ENCODE measurements at regions not wholly inside any gene's neighbourhood (a gene's known extent, or its start where the extent isn't known, plus 50 kb on each side); places are given as distances from the start of the nearest gene placed in this dataset.

DNA sequence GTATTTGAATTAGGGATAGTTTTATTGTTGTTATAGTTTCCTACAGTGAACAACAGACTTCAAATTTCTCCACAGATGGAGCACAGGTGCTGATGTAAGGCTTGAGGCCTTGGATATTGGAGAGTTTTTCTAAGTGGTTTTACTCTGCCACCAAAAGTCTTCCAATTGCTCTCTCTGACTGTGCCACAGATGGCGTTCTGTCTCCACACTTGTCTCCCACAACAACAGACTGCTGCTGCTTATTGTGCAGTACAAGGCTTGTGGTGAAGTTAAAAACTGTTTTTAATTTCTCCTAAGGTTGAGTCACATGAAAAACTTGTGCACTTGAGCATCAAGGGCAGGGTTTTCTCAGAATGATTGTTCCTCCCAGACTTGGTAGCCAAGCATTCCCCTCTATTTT, 460.9 kb upstream of the KHDRBS2 start:
- Histone ChIP-seq H3K9me3 (ENCODE audit: low read length) (no peaks in the 10 kb centered on the region), H3K4me3 (ENCODE audit: low read length) (no peak overlapping the region), H4K20me1 (ENCODE audit: insufficient read depth) (no peaks in the 10 kb centered on the region), H3K27me3 (ENCODE audit: insufficient read depth, low read depth, low read length) (no peaks in the 10 kb centered on the region), H3K9me2 (ENCODE audit: insufficient read depth, low read length) (no peaks in the 10 kb centered on the region), H2AFZ (ENCODE audit: low read depth, low read length) (no peak overlapping the region), H3K4me2 (ENCODE audit: low read length) (no peak overlapping the region), H3K9ac (ENCODE audit: low read length) (no peak overlapping the region), H3F3A (ENCODE audit: insufficient read depth, low read length, poor library complexity, severe bottlenecking) (no peaks in the 10 kb centered on the region), H3K36me3 (ENCODE audit: insufficient read depth, low read length) (no peaks in the 10 kb centered on the region), H3K79me2 (replicated peaks; ENCODE audit: insufficient read depth, low read length) (no peaks in the 10 kb centered on the region), H3K27ac (ENCODE audit: low read length) (no peak overlapping the region)
- no peak for TF ChIP-seq EZH2 (IDR thresholded peaks at IDR 0.05; ENCODE audit: borderline replicate concordance, insufficient read depth, low read length, poor library complexity, severe bottlenecking)
- TF ChIP-seq, protein P1, sequence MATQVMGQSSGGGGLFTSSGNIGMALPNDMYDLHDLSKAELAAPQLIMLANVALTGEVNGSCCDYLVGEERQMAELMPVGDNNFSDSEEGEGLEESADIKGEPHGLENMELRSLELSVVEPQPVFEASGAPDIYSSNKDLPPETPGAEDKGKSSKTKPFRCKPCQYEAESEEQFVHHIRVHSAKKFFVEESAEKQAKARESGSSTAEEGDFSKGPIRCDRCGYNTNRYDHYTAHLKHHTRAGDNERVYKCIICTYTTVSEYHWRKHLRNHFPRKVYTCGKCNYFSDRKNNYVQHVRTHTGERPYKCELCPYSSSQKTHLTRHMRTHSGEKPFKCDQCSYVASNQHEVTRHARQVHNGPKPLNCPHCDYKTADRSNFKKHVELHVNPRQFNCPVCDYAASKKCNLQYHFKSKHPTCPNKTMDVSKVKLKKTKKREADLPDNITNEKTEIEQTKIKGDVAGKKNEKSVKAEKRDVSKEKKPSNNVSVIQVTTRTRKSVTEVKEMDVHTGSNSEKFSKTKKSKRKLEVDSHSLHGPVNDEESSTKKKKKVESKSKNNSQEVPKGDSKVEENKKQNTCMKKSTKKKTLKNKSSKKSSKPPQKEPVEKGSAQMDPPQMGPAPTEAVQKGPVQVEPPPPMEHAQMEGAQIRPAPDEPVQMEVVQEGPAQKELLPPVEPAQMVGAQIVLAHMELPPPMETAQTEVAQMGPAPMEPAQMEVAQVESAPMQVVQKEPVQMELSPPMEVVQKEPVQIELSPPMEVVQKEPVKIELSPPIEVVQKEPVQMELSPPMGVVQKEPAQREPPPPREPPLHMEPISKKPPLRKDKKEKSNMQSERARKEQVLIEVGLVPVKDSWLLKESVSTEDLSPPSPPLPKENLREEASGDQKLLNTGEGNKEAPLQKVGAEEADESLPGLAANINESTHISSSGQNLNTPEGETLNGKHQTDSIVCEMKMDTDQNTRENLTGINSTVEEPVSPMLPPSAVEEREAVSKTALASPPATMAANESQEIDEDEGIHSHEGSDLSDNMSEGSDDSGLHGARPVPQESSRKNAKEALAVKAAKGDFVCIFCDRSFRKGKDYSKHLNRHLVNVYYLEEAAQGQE (IDR thresholded peaks at IDR 0.05; ENCODE audit: borderline replicate concordance): no peak
- no peak for TF ChIP-seq RAD21 (conservative IDR thresholded peaks at IDR 0.05)
- TF ChIP-seq EP300 (conservative IDR thresholded peaks at IDR 0.05; ENCODE audit: poor library complexity, severe bottlenecking): no peak
- no peak for TF ChIP-seq MXI1 (conservative IDR thresholded peaks at IDR 0.05; ENCODE audit: poor library complexity, severe bottlenecking)
- no peak for TF ChIP-seq TAF1 (IDR thresholded peaks at IDR 0.05; ENCODE audit: low read depth)
- TF ChIP-seq SMC3 (conservative IDR thresholded peaks at IDR 0.05; ENCODE audit: poor library complexity): no peak
- no peak for TF ChIP-seq POLR2AphosphoS5 (IDR thresholded peaks at IDR 0.05)
- TF ChIP-seq, protein P2, sequence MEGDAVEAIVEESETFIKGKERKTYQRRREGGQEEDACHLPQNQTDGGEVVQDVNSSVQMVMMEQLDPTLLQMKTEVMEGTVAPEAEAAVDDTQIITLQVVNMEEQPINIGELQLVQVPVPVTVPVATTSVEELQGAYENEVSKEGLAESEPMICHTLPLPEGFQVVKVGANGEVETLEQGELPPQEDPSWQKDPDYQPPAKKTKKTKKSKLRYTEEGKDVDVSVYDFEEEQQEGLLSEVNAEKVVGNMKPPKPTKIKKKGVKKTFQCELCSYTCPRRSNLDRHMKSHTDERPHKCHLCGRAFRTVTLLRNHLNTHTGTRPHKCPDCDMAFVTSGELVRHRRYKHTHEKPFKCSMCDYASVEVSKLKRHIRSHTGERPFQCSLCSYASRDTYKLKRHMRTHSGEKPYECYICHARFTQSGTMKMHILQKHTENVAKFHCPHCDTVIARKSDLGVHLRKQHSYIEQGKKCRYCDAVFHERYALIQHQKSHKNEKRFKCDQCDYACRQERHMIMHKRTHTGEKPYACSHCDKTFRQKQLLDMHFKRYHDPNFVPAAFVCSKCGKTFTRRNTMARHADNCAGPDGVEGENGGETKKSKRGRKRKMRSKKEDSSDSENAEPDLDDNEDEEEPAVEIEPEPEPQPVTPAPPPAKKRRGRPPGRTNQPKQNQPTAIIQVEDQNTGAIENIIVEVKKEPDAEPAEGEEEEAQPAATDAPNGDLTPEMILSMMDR (IDR thresholded peaks at IDR 0.05; ENCODE audit: poor library complexity, severe bottlenecking): no peak

DNA sequence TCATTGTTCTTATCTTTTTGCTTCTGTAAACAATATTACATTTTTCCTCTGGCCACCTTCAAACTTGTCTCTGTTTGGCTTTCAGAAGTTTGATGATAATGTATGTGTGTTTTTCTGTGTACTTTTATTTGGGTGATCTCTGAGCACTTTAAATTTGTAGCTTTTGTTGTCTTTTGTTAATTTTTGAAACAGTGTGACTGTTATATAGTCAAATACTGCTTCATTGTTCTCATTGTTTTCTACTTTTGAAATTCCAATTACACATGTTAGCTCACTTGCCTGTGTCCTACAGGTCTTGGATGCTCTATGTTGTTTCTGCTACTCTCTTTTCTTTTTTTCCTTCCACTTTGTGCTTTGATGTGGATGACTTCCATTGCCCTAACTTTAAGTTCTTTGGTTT, 460.1 kb upstream of the KHDRBS2 start:
- Histone ChIP-seq H3K27me3 (ENCODE audit: insufficient read depth, low read depth, low read length) (no peaks in the 10 kb centered on the region), H3K9me3 (ENCODE audit: low read length) (no peaks in the 10 kb centered on the region), H3K79me2 (replicated peaks; ENCODE audit: insufficient read depth, low read length) (no peaks in the 10 kb centered on the region), H3K36me3 (ENCODE audit: insufficient read depth, low read length) (no peaks in the 10 kb centered on the region), H3K9me2 (ENCODE audit: insufficient read depth, low read length) (no peaks in the 10 kb centered on the region), H3K4me3 (ENCODE audit: low read length) (no peak overlapping the region), H3K27ac (ENCODE audit: low read length) (no peak overlapping the region), H3F3A (ENCODE audit: insufficient read depth, low read length, poor library complexity, severe bottlenecking) (no peaks in the 10 kb centered on the region), H3K9ac (ENCODE audit: low read length) (no peak overlapping the region), H4K20me1 (ENCODE audit: insufficient read depth) (no peaks in the 10 kb centered on the region), H3K4me2 (ENCODE audit: low read length) (no peak overlapping the region), H2AFZ (ENCODE audit: low read depth, low read length) (no peak overlapping the region)
- no peak for TF ChIP-seq POLR2AphosphoS5 (IDR thresholded peaks at IDR 0.05)
- no peak for TF ChIP-seq MXI1 (conservative IDR thresholded peaks at IDR 0.05; ENCODE audit: poor library complexity, severe bottlenecking)
- no peak for TF ChIP-seq RAD21 (conservative IDR thresholded peaks at IDR 0.05)
- TF ChIP-seq EZH2 (IDR thresholded peaks at IDR 0.05; ENCODE audit: borderline replicate concordance, insufficient read depth, low read length, poor library complexity, severe bottlenecking): no peak
- no peak for TF ChIP-seq SMC3 (conservative IDR thresholded peaks at IDR 0.05; ENCODE audit: poor library complexity)
- TF ChIP-seq EP300 (conservative IDR thresholded peaks at IDR 0.05; ENCODE audit: poor library complexity, severe bottlenecking): no peak
- no peak for TF ChIP-seq TAF1 (IDR thresholded peaks at IDR 0.05; ENCODE audit: low read depth)
- TF ChIP-seq, protein P1 (IDR thresholded peaks at IDR 0.05; ENCODE audit: borderline replicate concordance): no peak
- TF ChIP-seq, protein P2 (IDR thresholded peaks at IDR 0.05; ENCODE audit: poor library complexity, severe bottlenecking): no peak

All from neural cell (in vitro differentiated cells).